ENCODE measurements at regions not wholly inside any gene's neighbourhood (a gene's known extent, or its start where the extent isn't known, plus 50 kb on each side); places are given as distances from the start of the nearest gene placed in this dataset.
A peak's percentile ranks its signal among the peaks of the same experiment; 100 is the strongest.

GRCh38 chr7:155373359-155374273, 75.9 kb downstream of the INSIG1 start:
- Histone ChIP-seq H3K36me3 (ENCODE audit: control insufficient read depth in 2 of 2, extremely low read depth in 1 of 2, insufficient read depth in 2 of 2, low read length in 2 of 2) (no peaks in the 10 kb centered on the region), H3K9ac (replicated peaks; ENCODE audit: extremely low read depth, insufficient read depth, low read length) (no peak overlapping the region), H2AFZ (ENCODE audit: low read depth, low read length) (no peak overlapping the region), H3K9me1 (replicated peaks; ENCODE audit: control insufficient read depth, extremely low read depth, insufficient read depth, low read length) (no peaks in the 10 kb centered on the region), H3K27ac (ENCODE audit: insufficient read depth, low read depth, low read length) (no peak overlapping the region), H3K27me3 (ENCODE audit: control insufficient read depth in 2 of 2, insufficient read depth in 2 of 2, low read length in 2 of 2) (peaks cover 74 to 81% of the 10 kb centered on the region in 2 experiments), H3K4me3 (replicated peaks in 1 of 3; ENCODE audit: insufficient read depth in 1 of 3, low read depth in 1 of 3, low read length in 3 of 3) (peak overlapping the region in 1 of 3 experiments; percentile 6), H4K20me1 (replicated peaks; ENCODE audit: control insufficient read depth, extremely low read depth, insufficient read depth, low read length) (no peaks in the 10 kb centered on the region), H3K4me1 (ENCODE audit: control insufficient read depth, extremely low read depth, insufficient read depth, low read length) (peaks cover 4% of the 10 kb centered on the region), H3K9me3 (replicated peaks; ENCODE audit: control insufficient read depth, insufficient read depth, low read length) (no peaks in the 10 kb centered on the region), H3K4me2 (ENCODE audit: insufficient read depth, low read length) (peak overlapping the region; percentile 15), H3K79me2 (ENCODE audit: control insufficient read depth, insufficient read depth, low read length) (no peaks in the 10 kb centered on the region)
- no TSS peak for BruUV-seq (replicated peaks)
- FAIRE-seq = no peak
- intact Hi-C loops (cut with micrococcal nuclease) (no loop called here), dilution Hi-C loops (cut with MboI; ENCODE audit: extremely low pct_ligation_motif_present, low sequenced_read_pairs) (no loop called here)
- ChIA-PET POLR2A (no interaction called here), CTCF (interaction anchor here (0.6 to 1.6 kb wide), 4 partner anchors 10 to 74 kb away, joined by 3 to 5 read pairs (median 4); no protein-coding TSS in a partner anchor)
- DNase-seq (ENCODE audit: low read depth, low spot score) = peak; percentile 8
- TF ChIP-seq FOS (IDR thresholded peaks at IDR 0.05; ENCODE audit: borderline replicate concordance, insufficient read depth, low read length) = no peak
- TF ChIP-seq EZH2 (IDR thresholded peaks at IDR 0.05; ENCODE audit: borderline replicate concordance, low read depth, low read length, severe bottlenecking) = peak; percentile 91

GRCh38 chr7:155374276-155375252, 76.9 kb downstream of the INSIG1 start:
- dilution Hi-C loops (cut with MboI; ENCODE audit: extremely low pct_ligation_motif_present, low sequenced_read_pairs) = no loop called here
- Histone ChIP-seq H3K79me2 (ENCODE audit: control insufficient read depth, insufficient read depth, low read length) (no peaks in the 10 kb centered on the region), H3K9ac (replicated peaks; ENCODE audit: extremely low read depth, insufficient read depth, low read length) (no peak overlapping the region), H3K27me3 (ENCODE audit: control insufficient read depth in 2 of 2, insufficient read depth in 2 of 2, low read length in 2 of 2) (peaks cover 82 to 90% of the 10 kb centered on the region in 2 experiments), H3K4me3 (replicated peaks in 1 of 3; ENCODE audit: insufficient read depth in 1 of 3, low read depth in 1 of 3, low read length in 3 of 3) (no peak overlapping the region), H3K27ac (ENCODE audit: insufficient read depth, low read depth, low read length) (no peak overlapping the region), H3K36me3 (ENCODE audit: control insufficient read depth in 2 of 2, extremely low read depth in 1 of 2, insufficient read depth in 2 of 2, low read length in 2 of 2) (no peaks in the 10 kb centered on the region), H3K9me3 (replicated peaks; ENCODE audit: control insufficient read depth, insufficient read depth, low read length) (no peaks in the 10 kb centered on the region), H4K20me1 (replicated peaks; ENCODE audit: control insufficient read depth, extremely low read depth, insufficient read depth, low read length) (no peaks in the 10 kb centered on the region), H3K4me2 (ENCODE audit: insufficient read depth, low read length) (no peak overlapping the region), H2AFZ (ENCODE audit: low read depth, low read length) (no peak overlapping the region), H3K4me1 (ENCODE audit: control insufficient read depth, extremely low read depth, insufficient read depth, low read length) (peaks cover 4% of the 10 kb centered on the region), H3K9me1 (replicated peaks; ENCODE audit: control insufficient read depth, extremely low read depth, insufficient read depth, low read length) (no peaks in the 10 kb centered on the region)
- ChIA-PET POLR2A (no interaction called here), CTCF (interaction anchor here (0.8 kb wide), 1 partner anchor 18 kb away, joined by 3 read pairs; no protein-coding TSS in a partner anchor)
- DNase-seq (ENCODE audit: low read depth, low spot score) = no peak
- FAIRE-seq = no peak
- TF ChIP-seq GATA2 (IDR thresholded peaks at IDR 0.05; ENCODE audit: insufficient read depth, insufficient read length, low read depth, low read length) (no peak), POLR2A (IDR thresholded peaks at IDR 0.05; ENCODE audit: low read depth, low read length) (no peak), EZH2 (IDR thresholded peaks at IDR 0.05; ENCODE audit: borderline replicate concordance, low read depth, low read length, severe bottlenecking) (peak; percentile 96), CTCF (IDR thresholded peaks at IDR 0.05; ENCODE audit: extremely low read depth in 1 of 2, insufficient read depth in 1 of 2, low read depth in 1 of 2, low read length in 2 of 2) (no peak), MYC (IDR thresholded peaks at IDR 0.05; ENCODE audit: low read depth, low read length) (no peak), POLR2AphosphoS5 (IDR thresholded peaks at IDR 0.05; ENCODE audit: insufficient read depth, low read depth, low read length) (no peak)
- intact Hi-C loops (cut with micrococcal nuclease) = loop anchor here (5.0 kb wide), 1 partner anchor 83 kb away; the partner anchor contains the start of gene EN2
- no TSS peak for BruUV-seq (replicated peaks)
